Peyer's patch (tissue), 4 donors: ENCODE measurements at regions not wholly inside any gene's neighbourhood (a gene's known extent, or its start where the extent isn't known, plus 50 kb on each side); places are given as distances from the start of the nearest gene placed in this dataset.

Experiments
- POLR2A ChIP-seq, 2 donors: fragments of 450-650 bp; IDR thresholded peaks; one replicate each; pipeline ENCODE4 v1.5.1; 2017; ENCODE audit warnings: antibody characterized with exemption in 2 of 2, mild to moderate bottlenecking in 2 of 2, moderate library complexity in 2 of 2
- TF ChIP-seq, protein P1 (sequence below), 6 experiments: fragments of 450-650 bp in 4 of 6; fragments of 200-600 bp in 2 of 6; sonication (generic) in 1 of 6; IDR thresholded peaks; one replicate each; pipeline ENCODE4 v1.5.1; 2017 to 2019; ENCODE audit warnings: antibody characterized with exemption in 6 of 6, mild to moderate bottlenecking in 3 of 6, moderate library complexity in 1 of 6

DNA sequence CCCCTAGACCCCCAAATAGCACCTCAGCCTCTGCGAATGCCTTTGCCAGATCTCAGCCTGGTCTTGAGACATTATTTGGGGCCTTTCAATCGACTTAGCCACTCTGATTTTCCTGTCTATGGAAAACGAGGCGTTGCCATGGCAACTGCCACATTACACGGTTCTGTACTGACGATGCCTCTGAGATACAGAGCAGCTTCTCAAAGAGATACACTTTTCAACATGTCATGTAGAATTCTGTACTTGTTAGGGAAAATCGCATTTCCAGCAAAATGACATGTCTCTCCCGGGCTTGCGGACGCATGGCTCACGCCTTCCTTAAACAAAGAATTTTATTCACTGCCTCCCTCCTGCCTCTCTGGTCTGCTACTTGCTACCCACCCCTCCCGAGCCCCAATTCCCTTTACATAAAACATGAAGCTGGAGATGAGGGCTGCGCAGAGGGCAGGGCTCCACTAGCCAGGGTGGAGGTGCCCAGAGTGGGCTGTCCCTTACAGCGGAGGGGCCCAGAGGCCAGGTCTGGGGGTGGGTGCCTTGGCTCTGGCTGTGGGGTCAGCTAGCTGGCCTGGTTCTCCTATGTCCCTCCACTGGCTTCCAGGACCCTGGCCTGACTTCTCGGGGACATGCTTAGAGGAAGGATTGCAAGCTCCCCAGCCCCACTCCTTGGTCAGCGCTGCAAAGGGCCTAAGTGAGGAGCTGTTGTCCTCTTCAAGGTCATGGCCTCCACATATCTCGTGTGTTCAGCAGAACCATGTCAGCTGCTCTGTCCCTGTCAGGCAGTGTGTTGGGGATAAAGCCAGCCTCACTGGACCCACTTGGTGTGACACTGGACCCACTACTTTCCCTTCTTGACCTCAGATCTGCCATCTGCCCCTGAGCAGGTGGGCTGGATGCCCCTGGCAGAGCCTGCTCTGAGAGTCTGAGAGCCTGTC lies 342.5 kb downstream of the RPS24 start:
- TF ChIP-seq POLR2A (IDR thresholded peaks at IDR 0.05), result no peak
- TF ChIP-seq, protein P1, sequence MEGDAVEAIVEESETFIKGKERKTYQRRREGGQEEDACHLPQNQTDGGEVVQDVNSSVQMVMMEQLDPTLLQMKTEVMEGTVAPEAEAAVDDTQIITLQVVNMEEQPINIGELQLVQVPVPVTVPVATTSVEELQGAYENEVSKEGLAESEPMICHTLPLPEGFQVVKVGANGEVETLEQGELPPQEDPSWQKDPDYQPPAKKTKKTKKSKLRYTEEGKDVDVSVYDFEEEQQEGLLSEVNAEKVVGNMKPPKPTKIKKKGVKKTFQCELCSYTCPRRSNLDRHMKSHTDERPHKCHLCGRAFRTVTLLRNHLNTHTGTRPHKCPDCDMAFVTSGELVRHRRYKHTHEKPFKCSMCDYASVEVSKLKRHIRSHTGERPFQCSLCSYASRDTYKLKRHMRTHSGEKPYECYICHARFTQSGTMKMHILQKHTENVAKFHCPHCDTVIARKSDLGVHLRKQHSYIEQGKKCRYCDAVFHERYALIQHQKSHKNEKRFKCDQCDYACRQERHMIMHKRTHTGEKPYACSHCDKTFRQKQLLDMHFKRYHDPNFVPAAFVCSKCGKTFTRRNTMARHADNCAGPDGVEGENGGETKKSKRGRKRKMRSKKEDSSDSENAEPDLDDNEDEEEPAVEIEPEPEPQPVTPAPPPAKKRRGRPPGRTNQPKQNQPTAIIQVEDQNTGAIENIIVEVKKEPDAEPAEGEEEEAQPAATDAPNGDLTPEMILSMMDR (IDR thresholded peaks at IDR 0.05), result no peak
